Upper lobe of right lung (tissue), 1 donor: ENCODE measurements at regions not wholly inside any gene's neighbourhood (a gene's known extent, or its start where the extent isn't known, plus 50 kb on each side); places are given as distances from the start of the nearest gene placed in this dataset.

Experiments used
- ATAC-seq: fragments of 200-7000 bp; cut with Tn5 transposase; one replicate; pipeline ENCODE4 v1.9.1; 2020; ENCODE audit warnings: mild to moderate bottlenecking, moderate library complexity
- DNase-seq: peaks from one replicate; pipeline ENCODE4 v3.0.0-alpha.2; 2020
- H3K27ac ChIP-seq: fragments of 200-600 bp; one replicate; pipeline ENCODE4 v1.8.0; 2022
- H3K27me3 ChIP-seq: fragments of 200-600 bp; one replicate; pipeline ENCODE4 v1.8.0; 2022; ENCODE audit warnings: mild to moderate bottlenecking
- H3K36me3 ChIP-seq: fragments of 200-600 bp; one replicate; pipeline ENCODE4 v1.8.0; 2022
- H3K4me1 ChIP-seq: fragments of 200-600 bp; one replicate; pipeline ENCODE4 v1.8.0; 2022
- H3K4me3 ChIP-seq: fragments of 200-600 bp; one replicate; pipeline ENCODE4 v1.8.0; 2022; ENCODE audit warnings: mild to moderate bottlenecking
- H3K9me3 ChIP-seq: fragments of 200-600 bp; one replicate; pipeline ENCODE4 v1.8.0; 2022
- CTCF ChIP-seq: fragments of 200-600 bp; IDR thresholded peaks from one replicate; pipeline ENCODE4 v1.8.0; 2022; ENCODE audit warnings: antibody characterized with exemption
- intact Hi-C: fragments of 100-400 bp; cut with DNase I; formaldehyde crosslinking; loops from one replicate; pipeline ENCODE4 v1.11.0; 2022
- donor health status: DM: no; HTN: yes; CAD: no; lungs with severe emphysema.

- no peak for DNase-seq
- ATAC-seq = no peak
These were observed 60.7 kb upstream of the NGF start for GRCh38 chr1:115398745-115399144.

More at GRCh38 chr1:115398745-115399144, 60.7 kb upstream of the NGF start:
- Histone ChIP-seq H3K4me1 (no peaks in the 10 kb centered on the region), H3K36me3 (no peaks in the 10 kb centered on the region), H3K9me3 (no peaks in the 10 kb centered on the region), H3K27ac (no peak overlapping the region), H3K27me3 (no peaks in the 10 kb centered on the region), H3K4me3 (no peak overlapping the region)
- no peak for TF ChIP-seq CTCF
- intact Hi-C loops = no loop called here
